ENCODE measurements at regions not wholly inside any gene's neighbourhood (a gene's known extent, or its start where the extent isn't known, plus 50 kb on each side); places are given as distances from the start of the nearest gene placed in this dataset.

GRCh38 chr2:204104811-204105210, 168.2 kb downstream of the ICOS start:
- Histone ChIP-seq H3K27ac (no peak overlapping the region), H3K4me3 (no peak overlapping the region), H3K9me3 (replicated peaks in 1 of 3) (no peaks in the 10 kb centered on the region), H3K36me3 (replicated peaks in 1 of 2) (no peaks in the 10 kb centered on the region), H3K4me1 (replicated peaks in 1 of 2) (no peaks in the 10 kb centered on the region), H3K27me3 (no peaks in the 10 kb centered on the region)
- DNase-seq, result no peak
- no peak for TF ChIP-seq CTCF (IDR thresholded peaks at IDR 0.05)
- TF ChIP-seq POLR2A (IDR thresholded peaks at IDR 0.05), result no peak
- WGBS, 4 donors, result 81 to 90% (median 87%) methylated on average over 4 of the region's 4 CpGs
- intact Hi-C loops (cut with DNase I), result no loop called here

GRCh38 chr2:204108330-204108751, 171.8 kb downstream of the ICOS start:
- Histone ChIP-seq H3K27ac (no peak overlapping the region), H3K4me3 (no peak overlapping the region), H3K4me1 (replicated peaks in 1 of 2) (peaks cover 0 to 17% of the 10 kb centered on the region in 2 donors), H3K9me3 (replicated peaks in 1 of 3) (no peaks in the 10 kb centered on the region), H3K36me3 (replicated peaks in 1 of 2) (no peaks in the 10 kb centered on the region), H3K27me3 (no peaks in the 10 kb centered on the region)
- TF ChIP-seq CTCF (IDR thresholded peaks at IDR 0.05) (peak; percentile 24 to 63 (median 42)), POLR2A (IDR thresholded peaks at IDR 0.05) (no peak)
- intact Hi-C loops (cut with DNase I), result no loop called here
- WGBS, 4 donors, result 11 to 21% (median 15%) methylated on average over 3 of the region's 3 CpGs
- DNase-seq, result peak in 6 of 7 donors; percentile 9 to 65 (median 22)

- Histone ChIP-seq H3K36me3 (replicated peaks in 1 of 2) (no peaks in the 10 kb centered on the region), H3K27me3 (no peaks in the 10 kb centered on the region), H3K4me3 (no peak overlapping the region), H3K27ac (peak overlapping the region in 1 of 5 donors; percentile 28), H3K4me1 (replicated peaks in 1 of 2) (peaks cover 0 to 17% of the 10 kb centered on the region in 2 donors), H3K9me3 (replicated peaks in 1 of 3) (no peaks in the 10 kb centered on the region)
- 70 to 78% (median 72%) methylated on average over 9 of the region's 9 CpGs for WGBS, 4 donors
- no peak for DNase-seq
- intact Hi-C loops (cut with DNase I), result no loop called here
- TF ChIP-seq CTCF (IDR thresholded peaks at IDR 0.05) (no peak), POLR2A (IDR thresholded peaks at IDR 0.05) (no peak)
These were observed 172.3 kb downstream of the ICOS start for GRCh38 chr2:204108781-204109295.

- TF ChIP-seq CTCF (IDR thresholded peaks at IDR 0.05), result no peak
- TF ChIP-seq POLR2A (IDR thresholded peaks at IDR 0.05), result no peak
- 55 to 77% (median 58%) methylated on average over 11 of the region's 11 CpGs for WGBS, 4 donors
- intact Hi-C loops (cut with DNase I), result no loop called here
- peaks cover 0 to 23% of the 10 kb centered on the region in 2 donors for H3K4me1 ChIP-seq (replicated peaks in 1 of 2)
- no peak overlapping the region for H3K4me3 ChIP-seq
- H3K27ac ChIP-seq, result peak overlapping the region in 2 of 5 donors; percentile 37 to 62
- no peaks in the 10 kb centered on the region for H3K27me3 ChIP-seq
- H3K36me3 ChIP-seq (replicated peaks in 1 of 2), result no peaks in the 10 kb centered on the region
- DNase-seq, result peak in 2 of 7 donors; percentile 9 to 82
- H3K9me3 ChIP-seq (replicated peaks in 1 of 3), result no peaks in the 10 kb centered on the region
These were observed 173.1 kb downstream of the ICOS start for GRCh38 chr2:204109681-204110080.
